Activated T-cell treated with anti-CD3 and anti-CD28 coated beads for 48 hours (primary cell): ENCODE measurements at regions not wholly inside any gene's neighbourhood (a gene's known extent, or its start where the extent isn't known, plus 50 kb on each side); places are given as distances from the start of the nearest gene placed in this dataset.

Experiments
- DNase-seq: peaks from one replicate; pipeline ENCODE4 v3.0.0-alpha.2; 2020; ENCODE audit warnings: low read depth

DNA sequence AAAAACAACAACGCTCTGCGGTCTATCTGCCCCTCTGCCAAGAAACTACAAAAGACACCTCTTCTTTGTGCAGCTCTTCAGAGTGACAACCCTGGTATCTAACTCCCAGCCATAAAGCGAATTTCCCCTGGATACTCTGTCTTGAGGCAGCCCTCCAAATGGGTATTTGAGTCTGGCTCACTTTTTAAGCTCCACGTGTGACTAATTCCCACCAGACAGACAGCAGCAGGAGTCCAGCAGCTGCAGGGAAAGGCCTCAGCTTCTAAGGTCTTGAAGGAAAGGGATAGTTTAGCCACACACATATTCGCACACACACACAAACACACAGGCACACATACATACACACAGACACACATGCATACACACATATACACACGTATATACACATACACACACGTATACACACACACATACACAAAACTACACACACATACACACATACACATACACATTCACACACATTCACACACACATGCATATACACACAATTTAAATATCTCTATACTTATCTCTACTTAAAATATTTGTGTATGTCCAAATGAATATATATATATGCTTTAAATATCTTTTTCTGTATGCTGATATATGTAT is 188.8 kb downstream of the TSHZ3 start:
- no peak for DNase-seq

DNA sequence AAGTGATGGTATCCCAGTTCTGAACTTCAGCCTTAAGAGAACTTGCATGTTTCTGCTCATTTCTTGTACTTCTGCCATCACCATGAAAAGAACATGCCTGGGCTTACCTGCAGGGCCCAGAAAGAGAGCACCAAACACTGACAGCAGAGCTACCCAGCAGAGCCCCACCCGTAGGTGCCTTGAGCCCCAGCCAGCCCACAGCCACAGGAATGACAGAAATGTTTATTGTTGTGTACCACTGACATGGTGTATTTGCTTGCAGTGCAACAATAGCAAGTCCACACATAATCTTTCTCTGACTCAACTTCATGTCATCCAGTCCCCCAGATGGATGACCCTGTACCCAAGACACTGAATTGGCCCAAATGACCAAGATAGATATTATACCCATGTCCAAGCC is 195.2 kb downstream of the TSHZ3 start:
- no peak for DNase-seq

DNA sequence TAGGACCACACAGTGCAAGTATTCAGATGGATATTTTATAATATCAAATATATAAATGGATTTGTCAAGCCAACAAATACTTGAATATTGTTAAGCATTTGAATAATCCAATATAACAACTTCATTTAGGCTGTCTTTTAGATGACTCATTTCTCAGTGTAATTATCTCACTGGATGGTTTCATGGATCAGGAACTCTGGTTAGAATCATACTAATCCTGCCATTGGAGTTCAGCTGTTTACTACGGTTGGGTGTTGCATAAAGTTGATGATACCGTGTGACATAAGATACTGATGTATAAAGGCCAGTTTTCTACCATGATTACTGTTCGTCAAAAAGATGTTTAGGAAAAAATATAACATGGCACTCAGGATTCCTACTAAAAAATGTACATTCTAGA is 196.3 kb downstream of the TSHZ3 start:
- no peak for DNase-seq

DNA sequence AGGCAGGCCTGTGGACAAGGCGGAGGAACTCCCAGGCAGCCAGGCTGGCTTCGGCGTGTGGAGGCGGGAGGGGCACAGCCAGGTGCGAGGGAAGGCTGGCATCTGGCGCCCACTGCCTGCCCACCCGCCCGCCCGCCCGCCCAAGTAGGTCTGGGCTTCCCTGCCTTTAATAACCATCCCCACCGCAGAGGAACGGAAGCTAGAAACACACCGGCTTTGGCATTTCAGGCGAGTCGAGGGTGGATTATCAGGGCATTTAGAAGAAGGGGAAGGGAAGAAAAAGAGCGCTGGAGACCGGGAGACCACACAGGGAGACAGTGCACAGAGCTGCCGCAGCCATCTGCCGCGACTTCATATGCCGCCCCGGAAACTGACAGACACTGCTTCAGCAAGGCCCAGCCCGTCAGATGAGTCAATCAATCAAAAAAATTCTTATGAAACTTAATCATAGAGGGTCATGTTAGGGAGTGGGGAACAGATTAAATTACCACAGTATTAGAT is 199.7 kb downstream of the TSHZ3 start:
- no peak for DNase-seq

DNA sequence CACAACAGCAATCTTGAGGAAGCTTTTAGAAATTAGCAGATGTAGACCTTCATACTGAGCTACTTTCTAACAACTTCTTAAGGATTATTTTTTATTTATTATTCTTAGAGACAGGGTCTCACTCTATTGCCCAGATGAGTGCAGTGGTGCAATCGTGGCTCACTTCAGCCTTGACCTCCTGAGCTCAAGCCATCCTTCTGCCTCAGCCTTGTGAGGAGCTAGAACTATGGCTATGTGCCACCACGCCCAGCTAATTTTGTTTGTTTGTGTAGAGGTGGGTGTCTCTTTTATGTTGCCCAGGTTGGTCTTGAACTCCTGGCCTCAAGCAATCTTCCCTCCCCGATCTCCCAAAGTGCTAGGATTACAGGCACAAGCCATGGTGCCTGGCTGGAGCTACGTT is 200.6 kb downstream of the TSHZ3 start:
- no peak for DNase-seq

DNA sequence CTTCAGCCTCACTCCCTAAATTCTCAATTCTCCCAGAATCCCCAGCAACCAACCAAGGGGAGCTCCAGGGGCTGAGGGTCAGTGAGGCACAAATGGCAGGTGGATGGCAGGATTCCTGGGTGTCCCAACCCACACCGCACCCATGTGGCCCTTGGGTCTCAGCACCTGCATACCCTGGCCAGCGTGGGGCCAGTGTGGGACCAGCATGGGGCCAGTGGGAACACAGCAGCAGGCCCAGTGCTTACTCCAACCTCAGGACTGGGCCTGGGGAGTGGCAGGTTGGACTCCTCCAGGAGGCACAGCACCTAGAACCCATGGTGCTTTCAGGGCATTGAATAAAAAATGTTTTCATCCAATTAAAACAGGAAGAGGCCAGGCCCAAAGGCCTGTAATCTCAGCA is 202.0 kb downstream of the TSHZ3 start:
- DNase-seq = no peak

DNA sequence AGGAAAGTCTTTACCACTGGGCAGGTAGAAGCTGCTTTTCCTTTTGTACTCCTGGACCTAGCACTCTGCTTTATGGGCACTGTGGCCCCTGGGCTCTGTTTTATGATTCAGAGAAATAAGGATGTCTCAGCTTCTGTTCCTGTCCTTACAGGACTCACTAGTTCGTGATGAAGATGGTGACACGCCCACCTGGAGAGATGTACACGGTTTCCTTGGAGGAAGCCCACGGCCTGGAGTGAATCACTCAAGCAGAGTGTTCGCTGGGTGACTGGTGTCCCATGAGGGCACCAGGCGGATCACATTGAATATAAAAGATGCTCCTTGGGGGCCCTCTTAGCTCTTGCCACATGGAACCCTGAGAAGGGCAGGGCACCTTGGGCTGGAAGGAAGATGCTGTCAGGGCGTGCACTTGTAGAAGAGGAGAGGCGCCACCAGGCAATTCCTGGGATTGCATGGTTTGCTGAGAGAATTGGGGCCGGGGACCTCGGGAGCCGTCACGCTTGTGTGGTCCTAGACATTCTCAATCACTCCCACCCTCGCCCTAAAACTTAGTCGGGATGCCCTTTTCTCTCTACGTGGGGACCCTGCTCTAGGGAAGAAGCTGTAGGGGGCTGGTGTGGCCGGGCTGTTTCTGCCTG is 202.6 kb downstream of the TSHZ3 start:
- no peak for DNase-seq

DNA sequence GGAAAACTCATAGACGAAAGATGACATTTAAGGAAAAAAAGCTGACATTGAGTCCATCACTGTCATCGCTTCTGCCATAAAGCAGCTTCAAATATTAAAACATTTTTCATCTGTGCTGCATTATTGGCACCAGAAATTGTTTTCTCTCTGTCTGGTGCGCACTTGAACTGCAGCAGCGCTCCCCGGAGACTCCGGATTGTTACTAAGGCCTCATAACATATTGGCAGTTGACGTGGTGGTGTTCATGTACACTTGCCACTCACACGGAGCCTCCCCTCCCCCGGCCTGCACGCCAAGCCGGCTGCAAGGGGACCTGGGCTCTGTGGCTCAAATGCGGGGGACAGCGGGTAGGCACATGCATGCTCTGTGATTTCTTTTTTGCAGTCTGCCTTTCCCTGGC is 203.2 kb downstream of the TSHZ3 start:
- no peak for DNase-seq

DNA sequence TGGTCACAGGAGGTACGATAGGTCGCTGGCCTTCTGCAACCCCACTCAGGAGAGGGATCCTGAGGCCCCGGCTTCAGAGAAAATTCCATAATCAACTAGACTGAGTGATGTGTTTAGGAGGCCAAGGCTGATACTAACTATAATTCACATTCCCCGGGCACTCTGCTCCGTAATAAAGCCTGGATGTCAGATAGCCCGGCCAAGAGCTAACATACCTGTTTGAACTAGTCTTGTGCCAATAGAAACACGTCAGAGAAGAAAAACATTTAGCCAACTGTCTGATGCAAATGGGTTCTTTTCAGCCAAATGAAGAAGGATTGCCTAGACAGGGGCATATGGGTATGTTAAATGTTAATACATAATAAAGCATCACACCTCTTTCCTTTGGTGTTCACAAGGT is 204.2 kb downstream of the TSHZ3 start:
- DNase-seq = no peak

DNA sequence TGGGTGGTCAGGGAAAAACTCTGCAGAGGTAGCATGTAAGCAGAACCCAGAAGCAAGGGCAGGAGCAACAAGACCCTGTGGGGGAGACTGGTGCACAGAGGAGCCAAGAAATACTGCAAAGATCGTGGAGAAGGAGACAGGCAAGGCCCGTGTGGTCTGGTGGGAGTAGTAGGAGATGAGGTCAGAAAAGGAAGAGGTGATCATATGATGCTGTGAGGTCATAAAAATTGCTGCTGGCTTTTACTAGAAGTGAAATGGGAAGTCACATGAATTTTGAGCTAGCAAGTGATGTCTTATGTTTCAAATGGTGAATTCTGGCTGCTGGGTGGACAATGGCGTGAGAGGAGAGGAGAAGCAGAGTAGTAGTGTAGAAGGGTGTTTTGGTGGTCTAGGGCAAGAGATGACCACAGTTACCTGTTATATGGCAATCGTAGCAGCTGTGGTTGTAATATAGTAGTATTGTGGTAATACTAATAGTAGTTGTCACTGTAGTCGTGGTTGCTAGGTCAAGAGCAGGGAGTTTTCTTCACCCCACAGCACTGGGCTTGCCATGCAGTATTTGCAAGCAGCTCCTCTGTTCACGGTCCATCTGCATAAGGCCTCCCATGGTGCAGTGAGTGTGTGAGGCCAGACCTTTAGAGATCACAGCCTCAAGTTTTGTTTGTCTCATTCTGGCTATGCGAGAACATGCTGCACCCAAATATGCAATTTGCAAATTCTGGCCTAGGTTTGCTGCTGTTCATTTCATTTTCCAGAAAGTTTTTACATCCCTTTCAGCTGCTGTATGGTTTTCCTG is 205.0 kb downstream of the TSHZ3 start:
- DNase-seq = no peak

DNA sequence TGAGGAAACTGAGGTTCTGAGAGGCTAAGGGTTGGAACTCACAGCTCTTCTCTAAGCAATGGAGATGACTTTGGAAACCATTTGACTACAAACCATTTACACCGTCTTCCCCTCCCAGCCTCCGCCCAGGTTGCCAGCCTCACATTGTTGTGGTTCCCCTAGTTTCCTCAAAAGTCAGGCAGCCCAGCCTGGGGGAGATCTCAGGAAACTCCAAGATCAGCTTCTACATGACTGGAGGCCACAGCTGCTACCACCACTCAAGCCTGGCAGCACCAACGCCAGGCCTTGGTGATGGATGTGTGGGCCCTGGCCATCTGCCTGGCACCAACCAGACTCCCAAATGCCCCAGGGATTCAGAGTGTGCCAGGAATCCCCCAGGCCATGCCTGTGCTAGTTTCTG is 207.9 kb downstream of the TSHZ3 start:
- DNase-seq = no peak

DNA sequence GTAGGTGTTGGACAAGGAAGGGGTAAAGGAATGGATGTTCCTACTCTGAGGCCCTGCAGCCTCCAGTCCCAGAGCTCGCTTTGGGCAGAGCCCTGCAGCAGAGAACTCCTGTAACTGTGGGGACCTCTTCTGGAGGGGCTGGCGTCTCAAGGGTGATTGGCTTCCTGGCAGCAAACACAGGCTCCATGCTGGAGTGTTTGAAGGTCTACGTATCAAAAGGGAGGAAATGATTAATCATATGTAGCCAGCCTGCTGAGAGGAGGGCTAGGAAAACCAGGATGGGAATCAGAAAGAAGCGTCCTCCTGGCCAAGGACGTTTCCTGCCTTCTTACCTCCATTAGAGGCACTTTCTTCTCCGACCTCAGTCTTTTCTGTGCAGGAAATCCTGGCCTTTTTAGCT is 208.5 kb downstream of the TSHZ3 start:
- no peak for DNase-seq

DNA sequence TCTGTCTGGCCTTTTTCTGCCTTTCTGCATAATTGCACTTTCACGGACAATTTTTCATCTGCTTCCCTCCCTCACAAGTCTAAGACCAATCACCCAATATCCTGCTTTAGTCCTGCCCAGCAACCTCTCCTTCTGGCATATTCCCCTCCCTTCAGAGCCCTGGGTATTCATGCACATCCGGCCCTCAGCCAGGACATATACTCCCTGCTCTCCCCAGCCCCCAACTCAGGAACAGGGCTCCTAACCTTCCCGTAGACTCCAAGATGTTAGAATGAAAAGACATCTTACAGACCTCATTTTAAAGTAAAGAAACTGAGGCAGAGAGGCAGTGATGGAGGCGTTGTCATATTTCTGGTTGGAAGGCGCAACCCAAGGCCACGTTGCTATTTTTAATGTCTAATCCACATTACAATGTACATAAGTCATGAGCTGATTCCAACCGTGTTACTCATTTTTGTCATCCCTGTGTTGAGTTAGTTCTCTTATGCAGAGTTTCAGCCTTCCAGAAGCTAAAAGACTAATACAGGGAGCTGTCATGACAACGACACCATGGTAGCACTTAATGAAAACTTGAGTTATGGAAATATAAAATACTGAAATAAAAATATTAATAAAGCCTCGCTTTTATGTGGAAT is 209.2 kb downstream of the TSHZ3 start:
- DNase-seq = no peak

DNA sequence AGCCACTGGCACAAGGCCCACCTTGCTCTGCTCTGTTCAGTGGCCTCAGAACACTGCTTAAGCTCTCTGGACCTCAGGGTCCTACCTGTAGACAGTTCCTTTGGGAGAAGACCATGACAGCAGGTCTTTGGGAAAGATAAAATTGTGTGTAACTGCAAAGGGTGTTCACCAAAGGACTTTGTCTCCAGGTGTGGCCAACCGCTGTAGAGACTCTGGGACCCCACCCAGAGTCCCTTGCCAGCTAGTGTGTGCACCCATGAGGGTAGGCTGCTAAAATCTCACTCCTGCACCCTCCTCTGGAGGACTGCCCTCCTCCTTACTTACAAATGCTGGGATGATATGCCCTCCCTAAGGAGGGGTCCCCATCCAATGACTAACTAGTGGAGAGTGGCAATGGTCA is 211.2 kb downstream of the TSHZ3 start:
- no peak for DNase-seq

DNA sequence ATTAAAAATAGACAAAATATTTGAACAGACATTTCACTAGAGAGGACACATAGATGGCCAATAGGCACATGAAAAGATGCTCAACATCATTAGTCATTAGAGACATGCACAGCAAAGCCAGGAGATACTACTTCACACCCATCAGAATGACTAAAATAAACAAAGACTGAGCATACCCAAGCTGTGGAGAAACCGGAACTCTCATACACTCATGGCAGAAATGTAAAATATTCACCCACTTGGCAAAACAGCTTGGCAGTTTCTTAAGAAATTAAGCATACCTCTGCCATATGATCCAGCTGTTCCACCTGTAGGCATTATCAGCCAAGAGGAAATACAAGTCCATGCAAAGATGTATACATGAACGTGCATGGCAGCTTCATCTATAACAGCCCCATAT is 213.4 kb downstream of the TSHZ3 start:
- no peak for DNase-seq

DNA sequence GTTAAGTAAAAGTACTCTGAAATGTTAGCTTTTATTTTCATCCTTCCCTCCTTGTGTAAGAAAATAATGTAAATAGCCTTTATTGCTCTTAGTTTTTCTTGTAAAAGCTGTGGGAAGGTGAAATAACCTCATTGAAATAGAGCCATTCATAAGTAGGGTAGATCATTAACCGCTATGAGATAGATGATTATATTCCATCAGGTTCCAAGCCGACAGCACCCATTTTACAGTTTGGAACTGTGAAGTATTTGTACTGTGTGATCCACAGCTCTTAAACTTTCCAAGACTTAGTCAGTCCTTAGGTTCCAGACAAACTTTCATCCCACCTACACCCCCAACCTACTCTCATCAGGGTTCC is 216.5 kb downstream of the TSHZ3 start:
- DNase-seq = no peak

DNA sequence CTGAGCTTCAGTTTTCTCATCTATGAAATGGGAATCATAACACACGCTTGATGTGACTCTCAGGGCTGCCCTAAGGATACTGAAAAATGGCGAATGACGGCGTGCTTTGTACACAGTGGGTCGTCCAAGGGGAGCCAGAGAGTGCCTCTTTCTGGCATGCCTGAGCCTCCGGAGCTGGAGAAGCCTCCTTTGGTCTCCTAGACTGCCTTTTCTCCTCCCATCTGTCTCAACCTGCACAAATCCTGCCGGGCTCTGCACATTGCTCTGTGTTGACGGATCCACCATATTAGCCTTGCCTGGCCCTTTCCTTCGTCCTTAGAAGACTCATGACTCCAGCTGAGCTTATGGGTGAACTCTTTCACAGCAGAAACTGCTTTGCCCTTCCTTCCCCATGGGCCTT is 220.9 kb downstream of the TSHZ3 start:
- no peak for DNase-seq

DNA sequence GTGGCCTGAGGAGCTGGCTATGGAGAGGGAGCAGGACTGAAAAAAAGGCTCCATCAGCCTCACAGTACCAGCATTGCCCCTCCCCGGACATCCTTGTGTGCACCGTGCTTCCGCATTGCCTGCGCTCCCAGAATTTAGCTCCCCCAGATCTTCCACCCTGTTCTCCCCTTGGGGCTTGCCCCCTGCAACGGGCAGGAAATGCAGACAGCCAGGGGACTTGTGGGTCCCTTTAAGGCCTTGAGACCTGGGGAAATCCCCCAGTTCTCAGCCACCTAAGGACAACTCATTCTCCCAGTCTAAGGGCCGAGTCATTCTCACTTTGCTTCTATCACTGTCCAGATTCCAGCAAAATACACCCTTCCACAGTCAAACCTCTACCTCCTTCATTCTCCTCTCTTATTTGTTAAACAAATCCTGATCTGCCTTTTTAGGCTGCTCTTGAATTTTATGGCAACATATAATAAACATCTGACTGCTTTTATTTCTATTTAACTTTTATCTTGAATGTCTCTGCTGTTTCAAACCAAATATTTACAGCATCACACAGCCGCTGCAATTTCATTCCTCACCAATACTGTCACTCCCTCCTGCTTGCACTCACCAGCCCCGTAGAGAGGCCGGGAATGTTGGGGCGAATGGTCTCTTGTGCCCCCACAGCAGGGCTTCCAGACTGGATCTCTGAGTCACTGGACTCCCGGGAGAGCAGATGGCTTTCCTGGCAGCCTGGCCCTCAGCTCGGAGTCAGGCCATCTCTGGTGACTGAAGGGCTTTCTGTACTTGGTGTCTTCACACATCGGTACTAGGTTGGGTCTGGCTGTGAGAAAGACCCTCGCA is 221.9 kb downstream of the TSHZ3 start:
- no peak for DNase-seq

DNA sequence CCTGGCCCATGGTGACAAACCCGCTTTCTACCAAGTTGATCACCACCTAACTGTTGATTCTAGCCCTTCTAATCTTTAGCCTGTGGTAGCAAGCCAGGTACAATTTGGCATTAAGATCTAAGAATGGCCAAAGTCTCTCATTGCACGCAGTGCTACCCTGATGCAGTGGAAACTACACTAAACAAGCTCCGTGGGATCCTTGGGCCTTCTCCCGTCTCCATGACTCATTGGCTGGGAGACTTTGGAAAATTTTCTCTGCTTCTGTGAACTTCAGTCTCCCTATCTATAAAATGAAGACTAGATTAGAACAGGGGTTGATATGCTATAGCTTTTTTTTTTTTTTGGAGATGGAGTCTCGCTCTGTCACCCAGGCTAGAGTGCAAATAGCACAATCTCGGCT is 223.0 kb downstream of the TSHZ3 start:
- DNase-seq = no peak

DNA sequence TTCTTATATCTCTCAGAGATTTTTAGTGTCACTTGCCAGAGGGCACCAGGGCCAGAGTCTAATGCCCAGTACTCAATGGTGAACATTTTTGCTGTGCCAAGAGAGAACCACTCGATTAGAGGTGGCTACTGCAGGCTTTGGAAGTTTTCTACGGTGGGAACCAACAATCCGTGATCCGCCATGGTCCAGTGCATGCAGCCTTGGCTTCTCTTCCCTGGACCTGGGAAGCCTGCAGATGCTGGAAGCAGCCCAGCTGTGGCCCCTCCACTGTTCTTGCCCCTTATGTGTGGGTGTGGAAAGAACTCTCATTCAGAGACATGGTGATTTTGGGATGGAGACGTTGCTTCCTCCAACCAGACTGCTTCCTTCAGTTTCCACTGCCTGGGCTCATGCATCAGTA is 224.2 kb downstream of the TSHZ3 start:
- DNase-seq = no peak

DNA sequence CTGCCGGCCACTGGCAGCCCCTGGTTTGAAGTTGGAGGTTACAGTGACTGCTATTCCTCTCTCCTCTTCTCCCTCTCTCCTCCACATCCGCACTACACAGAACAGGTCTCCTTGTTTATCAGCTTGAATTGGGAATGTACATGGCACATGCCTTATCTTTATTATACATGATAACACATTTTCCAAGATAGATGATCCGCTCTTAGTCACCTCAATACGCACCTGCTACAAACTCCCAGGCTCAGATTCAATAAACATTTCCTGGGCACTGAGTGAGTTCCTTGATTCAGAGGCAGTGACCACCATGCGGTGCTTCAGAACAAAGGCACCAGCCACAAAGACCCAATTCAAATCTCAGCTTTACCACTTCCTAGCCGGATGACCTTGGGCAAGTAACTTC is 227.7 kb downstream of the TSHZ3 start:
- DNase-seq = no peak

DNA sequence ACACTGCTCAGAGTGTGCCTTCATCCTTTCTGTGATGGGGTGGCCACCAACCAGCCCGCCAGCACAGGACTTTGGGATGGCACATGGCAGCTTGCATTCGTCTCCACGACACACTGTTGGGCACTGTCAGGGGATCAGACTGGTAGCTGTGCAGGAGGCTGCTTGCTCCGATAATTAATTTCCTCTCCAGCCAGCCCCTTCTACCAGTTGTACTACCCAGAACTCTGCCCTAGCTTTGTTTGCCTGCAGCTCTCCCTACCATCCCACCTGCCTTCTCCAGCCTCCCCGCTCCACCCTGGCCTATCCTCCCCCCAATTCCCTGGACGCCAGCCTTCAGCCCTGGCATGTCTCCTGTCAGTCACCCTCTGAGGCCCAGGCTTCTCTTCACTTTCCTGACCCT is 228.3 kb downstream of the TSHZ3 start:
- DNase-seq = no peak
